ENCODE measurements at regions not wholly inside any gene's neighbourhood (a gene's known extent, or its start where the extent isn't known, plus 50 kb on each side); places are given as distances from the start of the nearest gene placed in this dataset.

DNA sequence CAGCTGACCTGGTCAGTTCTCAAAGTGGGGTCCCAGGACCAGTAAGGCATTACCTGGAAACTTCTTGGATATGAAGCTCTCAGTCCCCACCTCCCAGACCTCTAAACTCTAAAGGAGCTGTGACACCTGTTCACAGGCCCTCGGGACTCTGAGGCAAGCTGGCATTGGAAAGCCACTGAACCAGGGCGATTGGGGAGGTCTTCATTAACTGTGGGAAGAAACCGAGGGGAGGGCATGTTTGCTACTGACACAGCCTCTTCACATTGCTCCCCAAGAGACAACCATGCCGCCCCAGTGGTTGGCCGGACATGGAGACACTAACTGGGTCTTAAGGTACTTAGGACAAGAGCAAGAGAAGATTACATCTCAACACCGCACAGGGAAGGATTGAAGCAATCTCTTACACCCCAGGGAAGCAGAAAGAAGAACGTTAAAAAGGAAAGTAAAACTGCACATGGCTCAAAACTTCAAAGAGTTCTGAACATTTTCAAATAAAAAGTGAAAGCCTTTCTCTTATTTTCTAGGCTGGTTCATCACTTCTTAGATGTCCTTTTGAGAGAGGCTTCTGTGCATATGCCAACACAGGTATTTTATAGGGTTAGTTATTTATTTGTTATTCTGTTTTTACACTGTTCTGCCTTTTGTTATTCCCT is 210.0 kb upstream of the CST7 start:
- DNase-seq: no peak

- no peak for DNase-seq
These were observed 209.3 kb upstream of the CST7 start for GRCh38 chr20:24739746-24740145.

- DNase-seq: no peak
These were observed 207.5 kb upstream of the CST7 start for GRCh38 chr20:24741493-24742072.

DNA sequence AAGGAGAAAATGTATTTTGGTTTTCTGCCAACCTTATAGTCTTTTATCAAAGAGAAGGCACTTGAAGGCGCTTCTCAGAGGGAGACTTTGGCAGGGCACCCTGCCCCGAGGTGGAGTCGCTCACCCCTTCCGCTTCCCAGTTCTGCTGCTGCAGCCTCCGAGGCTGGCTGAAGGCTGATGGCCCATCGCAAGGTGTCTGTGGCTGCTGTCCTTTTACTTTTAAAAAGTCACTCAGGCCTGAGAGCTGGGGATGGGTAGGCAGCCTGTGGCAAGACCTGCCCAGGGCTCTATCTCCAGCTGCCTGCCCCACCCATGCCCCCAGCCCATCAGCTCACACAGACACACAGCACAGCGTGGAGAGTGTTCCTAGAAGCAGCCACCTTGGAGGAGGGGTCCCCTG is 206.6 kb upstream of the CST7 start:
- no peak for DNase-seq

- no peak for DNase-seq
These were observed 206.1 kb upstream of the CST7 start for GRCh38 chr20:24742989-24743388.

GRCh38 chr20:24743641-24744040 is 205.4 kb upstream of the CST7 start:
- no peak for DNase-seq

GRCh38 chr20:24744747-24745146 is 204.3 kb upstream of the CST7 start:
- no peak for DNase-seq

GRCh38 chr20:24745206-24745605 is 203.9 kb upstream of the CST7 start:
- DNase-seq: no peak

DNA sequence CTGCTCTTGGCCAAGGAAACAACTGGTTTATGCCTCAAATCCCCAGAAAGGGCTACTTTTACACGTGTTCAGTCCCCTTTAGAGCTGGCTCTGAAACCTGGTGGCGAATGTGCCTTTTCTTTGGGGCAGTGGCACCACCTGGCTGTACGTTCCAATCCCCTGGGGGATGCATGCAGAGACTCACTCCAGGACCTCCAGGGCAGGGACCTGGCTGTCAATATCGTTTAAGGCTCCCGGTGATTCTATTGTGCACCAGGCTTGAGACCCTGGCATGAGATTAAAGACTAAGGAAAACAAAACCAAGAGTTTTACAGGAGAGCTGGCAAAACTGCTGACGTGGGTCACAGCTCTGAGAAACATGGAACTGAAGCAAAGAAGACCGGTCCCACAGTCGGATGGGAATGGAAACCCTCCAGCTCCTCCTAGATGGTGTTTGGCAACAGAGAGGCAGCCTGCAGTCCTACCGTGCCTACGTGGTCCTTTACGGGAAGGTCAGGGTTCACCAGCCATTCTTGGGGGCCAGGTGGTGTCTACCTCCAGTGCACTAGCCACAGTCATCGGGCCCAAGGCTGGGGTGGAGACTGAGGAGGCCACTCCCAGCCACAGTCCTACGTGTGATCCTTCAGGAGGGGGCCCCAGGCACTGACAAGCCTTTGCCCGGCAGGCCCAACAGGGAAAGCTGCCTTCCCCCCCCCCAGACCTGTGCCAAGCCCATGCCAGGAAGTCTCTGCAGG is 203.3 kb upstream of the CST7 start:
- no peak for DNase-seq

- DNase-seq: no peak
These were observed 202.8 kb upstream of the CST7 start for GRCh38 chr20:24746351-24746685.

GRCh38 chr20:24747010-24747712 is 201.9 kb upstream of the CST7 start:
- DNase-seq: no peak

DNA sequence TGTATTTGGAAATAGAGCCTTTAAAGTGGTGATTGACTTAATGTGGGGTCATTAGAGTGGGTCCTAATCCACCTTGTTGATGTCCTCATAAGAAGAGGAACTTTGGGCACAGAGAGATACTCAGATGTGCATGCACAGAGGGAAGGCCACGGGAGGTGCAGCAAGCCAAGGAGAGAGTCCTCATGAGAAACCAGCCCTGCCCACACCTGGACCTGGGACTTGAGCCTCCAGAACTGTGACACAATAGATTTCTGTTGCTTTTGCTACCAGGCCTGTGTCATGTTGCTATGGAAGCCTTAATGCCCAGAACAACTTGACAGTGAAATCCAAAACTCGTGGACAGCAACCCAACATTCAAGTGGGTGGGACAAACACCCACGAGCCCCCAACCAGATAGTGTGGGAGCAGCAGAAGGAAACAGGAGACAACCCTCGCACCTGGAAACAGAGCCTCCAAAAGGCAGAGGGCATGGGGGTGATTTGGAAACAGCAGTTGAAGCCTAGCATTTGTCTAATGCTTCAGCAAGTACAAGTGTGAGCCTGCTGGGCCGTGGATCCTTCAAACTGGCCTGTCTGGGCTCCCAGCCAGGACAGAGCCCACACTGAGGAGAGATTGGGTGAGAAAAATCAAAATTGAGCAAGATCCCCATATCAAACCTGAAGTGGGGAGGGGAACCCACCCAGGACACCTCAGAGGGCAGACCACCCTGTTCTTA is 201.0 kb upstream of the CST7 start:
- no peak for DNase-seq

DNA sequence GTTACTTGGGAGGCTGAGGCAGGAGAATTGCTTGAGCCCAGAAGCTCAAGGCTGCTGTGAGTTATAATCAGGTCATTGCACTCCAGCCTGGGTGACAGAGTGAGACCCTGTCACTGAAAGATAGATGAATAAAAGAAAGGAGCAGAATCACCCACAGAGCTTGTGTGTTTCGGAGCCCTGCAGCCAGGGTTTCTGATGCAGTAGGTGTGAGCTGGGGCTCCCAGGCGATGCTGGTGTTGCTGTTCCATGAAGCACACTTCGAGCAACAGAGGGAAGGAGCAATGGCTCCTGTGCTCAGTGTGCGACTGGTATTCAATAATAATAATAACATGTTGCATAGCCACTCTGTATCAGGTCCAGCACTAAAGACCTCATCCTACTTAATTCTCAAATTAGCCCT is 197.5 kb upstream of the CST7 start:
- no peak for DNase-seq

- DNase-seq: no peak
These were observed 196.5 kb upstream of the CST7 start for GRCh38 chr20:24752612-24753011.

GRCh38 chr20:24753130-24753529 is 195.9 kb upstream of the CST7 start:
- DNase-seq: no peak

DNA sequence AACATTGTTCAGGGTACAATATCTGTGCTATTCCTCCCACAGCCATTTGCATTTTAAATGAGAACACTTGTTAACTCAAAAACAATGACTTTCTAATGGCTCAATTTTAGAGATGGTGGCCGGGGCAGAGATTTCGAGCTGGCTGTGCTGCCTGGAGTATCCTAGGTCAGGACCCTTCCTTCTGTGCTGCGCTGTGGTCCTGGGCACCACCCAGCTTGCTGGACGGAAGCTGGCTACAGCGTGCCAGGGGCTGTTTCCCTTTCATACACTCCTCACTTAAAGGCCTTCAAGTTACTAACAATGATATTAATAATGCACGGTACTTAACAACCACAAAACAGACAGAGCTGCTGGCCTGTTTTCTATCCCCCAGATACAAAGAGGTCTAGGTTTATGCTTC is 194.4 kb upstream of the CST7 start:
- no peak for DNase-seq

- DNase-seq: no peak
These were observed 193.6 kb upstream of the CST7 start for GRCh38 chr20:24755411-24755922.

GRCh38 chr20:24756292-24757025 is 192.6 kb upstream of the CST7 start:
- DNase-seq: no peak

DNA sequence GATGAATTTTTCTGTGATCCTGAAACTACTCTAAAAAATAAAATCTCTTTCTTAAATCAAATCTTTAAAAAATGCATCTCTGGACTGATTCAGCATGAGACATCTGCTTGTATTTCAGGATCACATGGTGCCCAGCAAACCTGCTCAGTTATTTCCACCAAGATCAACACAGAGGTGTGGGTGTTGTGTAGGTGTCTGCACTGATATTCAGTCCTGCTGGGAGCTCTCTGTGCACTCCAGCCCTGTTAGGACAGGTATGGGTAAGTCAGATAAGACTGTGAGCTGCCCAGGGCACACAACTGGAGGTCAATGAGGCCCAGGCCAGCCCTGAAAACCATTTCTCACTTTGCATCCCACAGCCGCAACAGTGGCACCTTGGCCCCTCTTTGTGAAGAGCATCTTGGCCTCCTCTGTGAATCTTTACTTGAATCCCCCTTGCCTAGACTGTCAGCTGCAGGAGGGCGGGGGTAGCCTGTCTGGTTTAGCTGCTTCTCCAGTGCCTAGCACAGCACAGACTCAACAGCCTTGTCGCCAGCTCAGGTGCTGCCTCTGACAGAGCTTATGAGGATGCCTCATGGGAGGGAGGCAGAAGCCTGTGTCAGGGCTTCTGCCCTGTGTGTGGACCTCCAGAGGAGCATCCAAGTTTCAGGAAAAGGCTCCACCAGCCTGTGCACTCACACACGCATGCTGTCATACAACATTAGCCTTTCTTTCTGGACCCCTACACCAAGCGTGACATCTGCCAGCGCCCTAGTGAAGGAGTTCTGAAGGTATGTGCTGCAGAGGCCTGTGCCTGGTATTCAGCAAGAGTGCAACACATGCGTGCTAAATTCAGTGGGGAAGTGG is 187.6 kb upstream of the CST7 start:
- no peak for DNase-seq

DNA sequence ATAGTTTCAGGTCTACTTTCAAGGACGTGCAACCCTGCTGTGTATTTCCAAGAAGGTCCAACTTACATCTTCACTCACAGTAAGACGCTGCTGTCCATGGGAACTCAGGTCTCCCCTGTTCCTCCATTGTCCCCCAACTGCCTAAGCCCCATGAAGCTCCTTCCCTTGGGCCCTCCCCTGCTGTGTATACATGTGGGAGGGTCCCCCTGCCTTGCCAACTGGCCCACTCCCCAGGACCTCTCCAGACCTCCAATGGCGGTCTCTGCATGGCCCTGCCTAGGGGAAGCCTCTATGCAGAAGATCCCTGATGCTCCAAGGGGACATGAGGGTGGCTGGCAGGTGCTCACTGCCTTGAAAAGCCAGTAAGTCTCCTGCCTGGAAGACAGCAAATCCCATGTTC is 186.7 kb upstream of the CST7 start:
- DNase-seq: no peak

DNA sequence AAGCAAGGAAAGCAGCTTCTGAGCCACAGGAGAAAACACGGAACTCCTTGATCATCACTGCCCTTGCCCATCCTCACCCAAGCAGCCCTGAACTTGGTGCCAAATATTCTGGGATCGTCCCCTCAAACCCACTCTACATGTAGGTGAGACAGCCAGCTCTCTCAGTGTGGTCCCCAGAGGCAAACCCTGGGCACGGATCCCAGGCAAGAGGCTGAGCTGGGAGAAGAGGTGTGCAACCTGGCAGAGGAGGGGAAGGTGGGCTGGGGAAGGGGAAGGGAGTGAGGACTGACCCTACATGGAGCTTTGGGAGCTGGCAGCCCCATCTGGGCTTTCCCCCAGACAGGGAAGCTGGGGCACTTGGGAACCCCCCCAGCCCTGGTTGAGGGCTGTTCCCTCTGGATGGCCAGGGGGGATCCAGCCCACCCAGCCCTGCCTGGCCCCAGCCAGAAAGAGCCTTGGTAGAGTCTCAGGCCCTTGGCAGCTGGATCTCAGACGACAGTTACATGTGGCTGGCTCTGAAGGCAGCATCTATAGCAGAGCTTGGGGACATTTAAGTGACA is 186.2 kb upstream of the CST7 start:
- DNase-seq: no peak

Data from MV-4-11 (cell line).